IMR-90 (cell line): ENCODE measurements at regions not wholly inside any gene's neighbourhood (a gene's known extent, or its start where the extent isn't known, plus 50 kb on each side); places are given as distances from the start of the nearest gene placed in this dataset.

ENCODE experiments used
- BHLHE40 ChIP-seq: fragments of 150-350 bp; IDR thresholded peaks from 2 replicates; pipeline ENCODE4 v1.6.1; 2016; ENCODE audit warnings: mild to moderate bottlenecking, low read depth, low read length
- CTCF ChIP-seq: conservative IDR thresholded peaks from 2 replicates; pipeline ENCODE4 v1.5.1; 2012; ENCODE audit warnings: mild to moderate bottlenecking, low read depth, low read length, improper control_type of control experiment
- FOS ChIP-seq: fragments of 150-350 bp; IDR thresholded peaks from 2 replicates; pipeline ENCODE4 v1.6.1; 2016; ENCODE audit warnings: low read depth, low read length
- MAFK ChIP-seq: IDR thresholded peaks from 2 replicates; pipeline ENCODE4 v1.6.1; 2012; ENCODE audit warnings: low read depth, low read length, improper control_type of control experiment
- MAZ ChIP-seq: IDR thresholded peaks from 2 replicates; pipeline ENCODE4 v1.6.1; 2012; ENCODE audit warnings: low read depth, mild to moderate bottlenecking, low read length, improper control_type of control experiment, moderate library complexity, borderline replicate concordance
- NFE2L2 ChIP-seq: fragments of 150-350 bp; IDR thresholded peaks from 2 replicates; pipeline ENCODE4 v1.6.1; 2016; ENCODE audit warnings: low read depth, mild to moderate bottlenecking, low read length
- POLR2A ChIP-seq: IDR thresholded peaks from 2 replicates; pipeline ENCODE4 v1.6.1; 2012; ENCODE audit warnings: mild to moderate bottlenecking, low read depth, low read length
- RAD21 ChIP-seq: IDR thresholded peaks from 2 replicates; pipeline ENCODE4 v1.6.1; 2012; ENCODE audit warnings: low read length, improper control_type of control experiment
- RCOR1 ChIP-seq: IDR thresholded peaks from 2 replicates; pipeline ENCODE4 v1.6.1; 2012; ENCODE audit warnings: mild to moderate bottlenecking, low read length, improper control_type of control experiment; ENCODE audit not compliant: insufficient replicate concordance
- SMC3 ChIP-seq: fragments of 150-350 bp; IDR thresholded peaks from 2 replicates; pipeline ENCODE4 v1.6.1; 2016; ENCODE audit warnings: low read depth, mild to moderate bottlenecking, antibody characterized with exemption, low read length, moderate library complexity
- USF2 ChIP-seq: fragments of 150-350 bp; IDR thresholded peaks from 2 replicates; pipeline ENCODE4 v1.6.1; 2017; ENCODE audit warnings: mild to moderate bottlenecking, antibody characterized with exemption, low read length, low read depth

GRCh38 chr1:233442026-233442780, 114.7 kb downstream of the MAP3K21 start:
- no peak for TF ChIP-seq CTCF
- TF ChIP-seq POLR2A: no peak
- no peak for TF ChIP-seq RCOR1
- TF ChIP-seq RAD21: no peak
- no peak for TF ChIP-seq USF2
- no peak for TF ChIP-seq SMC3
- TF ChIP-seq BHLHE40: no peak
- no peak for TF ChIP-seq MAZ
- no peak for TF ChIP-seq FOS
- no peak for TF ChIP-seq NFE2L2
- no peak for TF ChIP-seq MAFK
